ENCODE measurements at regions not wholly inside any gene's neighbourhood (a gene's known extent, or its start where the extent isn't known, plus 50 kb on each side); places are given as distances from the start of the nearest gene placed in this dataset.
"Not testable (repeated sequence)": the region's sequence is repeated elsewhere in the genome, so short reads cannot be mapped to it uniquely, and the experiment has no call there.

DNA sequence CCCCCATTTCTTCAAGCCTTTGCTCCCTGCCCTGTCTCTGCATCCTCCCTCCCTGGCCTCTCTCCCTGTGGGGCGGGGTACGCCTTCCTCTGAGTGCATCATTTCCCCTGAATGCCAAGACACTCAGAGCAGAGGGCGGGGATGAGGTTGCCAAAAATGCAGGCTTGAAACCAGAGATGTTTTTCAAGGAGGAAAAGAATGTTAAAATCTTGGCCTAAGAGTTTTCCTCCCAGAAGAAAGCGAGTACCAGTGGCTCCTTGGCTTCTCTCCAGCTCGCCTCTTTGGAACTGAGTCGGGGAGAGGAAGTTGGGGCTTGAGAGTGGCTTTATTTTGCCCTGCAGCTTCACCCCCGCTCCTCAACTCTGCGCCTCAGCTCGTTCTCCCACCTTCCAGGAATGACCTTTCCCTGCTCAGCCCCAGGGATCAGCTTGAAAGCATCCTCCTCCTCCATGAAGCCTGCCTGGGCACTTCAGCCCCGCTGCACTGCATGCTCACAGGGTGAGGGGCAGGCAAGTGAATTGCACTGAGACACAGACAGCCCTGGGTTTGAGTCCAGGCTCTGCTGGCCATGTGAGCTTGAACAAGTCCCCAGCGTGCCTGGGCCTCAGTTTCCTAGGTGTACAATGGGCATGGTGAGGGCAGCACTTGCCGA lies 57.5 kb upstream of the SORCS2 start:
- no peak for DNase-seq
- no peak overlapping the region for H3K27ac ChIP-seq (ENCODE audit: low read depth in 1 of 2, low read length in 2 of 2)
- no peak overlapping the region for H3K9ac ChIP-seq (ENCODE audit: insufficient read depth, low read length, poor library complexity, severe bottlenecking)
- peak overlapping the region in 1 of 7 donors; percentile 25 for H3K27ac Mint-ChIP-seq
- peak overlapping the region in 1 of 2 donors; percentile 18 for H3K4me3 Mint-ChIP-seq
- H3K27me3 ChIP-seq (ENCODE audit: control insufficient read depth in 2 of 2, insufficient read depth in 2 of 2, low read length in 2 of 2): no peaks in the 10 kb centered on the region
- H3K9me3 ChIP-seq (replicated peaks in 1 of 2; ENCODE audit: control insufficient read depth in 1 of 2, insufficient read depth in 1 of 2, low read length in 2 of 2): peaks cover 7 to 8% of the 10 kb centered on the region in 2 donors
- H3K79me2 ChIP-seq (ENCODE audit: insufficient read depth, low read length): no peaks in the 10 kb centered on the region
- WGBS (ENCODE audit: insufficient coverage): 63% methylated on average over 3 of the region's 12 CpGs
- H3K36me3 Mint-ChIP-seq: no peaks in the 10 kb centered on the region
- no peak overlapping the region for H3K4me2 ChIP-seq (replicated peaks; ENCODE audit: extremely low read depth, low read length, poor library complexity, severe bottlenecking)
- H4K20me1 ChIP-seq (ENCODE audit: insufficient read depth, low read length): no peaks in the 10 kb centered on the region
- H3K4me1 Mint-ChIP-seq: no peaks in the 10 kb centered on the region
- H3K4me1 ChIP-seq (ENCODE audit: control insufficient read depth in 1 of 2, insufficient read depth in 2 of 2, low read length in 2 of 2): no peaks in the 10 kb centered on the region
- H3K9me3 Mint-ChIP-seq: peaks cover 3 to 13% (median 7%) of the 10 kb centered on the region in 7 donors
- no peaks in the 10 kb centered on the region for H3K36me3 ChIP-seq (replicated peaks in 1 of 2; ENCODE audit: control insufficient read depth in 1 of 2, insufficient read depth in 2 of 2, low read length in 2 of 2)
- intact Hi-C loops (cut with micrococcal nuclease): no loop called here
- no peak overlapping the region for H3K4me3 ChIP-seq (replicated peaks in 1 of 3; ENCODE audit: low read depth in 2 of 3, low read length in 3 of 3)
- peaks cover 2 to 7% (median 6%) of the 10 kb centered on the region in 3 donors for H3K27me3 Mint-ChIP-seq (ENCODE audit: low read depth in 3 of 3)
- TF ChIP-seq, protein P1, sequence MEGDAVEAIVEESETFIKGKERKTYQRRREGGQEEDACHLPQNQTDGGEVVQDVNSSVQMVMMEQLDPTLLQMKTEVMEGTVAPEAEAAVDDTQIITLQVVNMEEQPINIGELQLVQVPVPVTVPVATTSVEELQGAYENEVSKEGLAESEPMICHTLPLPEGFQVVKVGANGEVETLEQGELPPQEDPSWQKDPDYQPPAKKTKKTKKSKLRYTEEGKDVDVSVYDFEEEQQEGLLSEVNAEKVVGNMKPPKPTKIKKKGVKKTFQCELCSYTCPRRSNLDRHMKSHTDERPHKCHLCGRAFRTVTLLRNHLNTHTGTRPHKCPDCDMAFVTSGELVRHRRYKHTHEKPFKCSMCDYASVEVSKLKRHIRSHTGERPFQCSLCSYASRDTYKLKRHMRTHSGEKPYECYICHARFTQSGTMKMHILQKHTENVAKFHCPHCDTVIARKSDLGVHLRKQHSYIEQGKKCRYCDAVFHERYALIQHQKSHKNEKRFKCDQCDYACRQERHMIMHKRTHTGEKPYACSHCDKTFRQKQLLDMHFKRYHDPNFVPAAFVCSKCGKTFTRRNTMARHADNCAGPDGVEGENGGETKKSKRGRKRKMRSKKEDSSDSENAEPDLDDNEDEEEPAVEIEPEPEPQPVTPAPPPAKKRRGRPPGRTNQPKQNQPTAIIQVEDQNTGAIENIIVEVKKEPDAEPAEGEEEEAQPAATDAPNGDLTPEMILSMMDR (IDR thresholded peaks at IDR 0.05): no peak
- H2AFZ ChIP-seq (ENCODE audit: insufficient read depth, low read depth, low read length, poor library complexity, severe bottlenecking): no peak overlapping the region

DNA sequence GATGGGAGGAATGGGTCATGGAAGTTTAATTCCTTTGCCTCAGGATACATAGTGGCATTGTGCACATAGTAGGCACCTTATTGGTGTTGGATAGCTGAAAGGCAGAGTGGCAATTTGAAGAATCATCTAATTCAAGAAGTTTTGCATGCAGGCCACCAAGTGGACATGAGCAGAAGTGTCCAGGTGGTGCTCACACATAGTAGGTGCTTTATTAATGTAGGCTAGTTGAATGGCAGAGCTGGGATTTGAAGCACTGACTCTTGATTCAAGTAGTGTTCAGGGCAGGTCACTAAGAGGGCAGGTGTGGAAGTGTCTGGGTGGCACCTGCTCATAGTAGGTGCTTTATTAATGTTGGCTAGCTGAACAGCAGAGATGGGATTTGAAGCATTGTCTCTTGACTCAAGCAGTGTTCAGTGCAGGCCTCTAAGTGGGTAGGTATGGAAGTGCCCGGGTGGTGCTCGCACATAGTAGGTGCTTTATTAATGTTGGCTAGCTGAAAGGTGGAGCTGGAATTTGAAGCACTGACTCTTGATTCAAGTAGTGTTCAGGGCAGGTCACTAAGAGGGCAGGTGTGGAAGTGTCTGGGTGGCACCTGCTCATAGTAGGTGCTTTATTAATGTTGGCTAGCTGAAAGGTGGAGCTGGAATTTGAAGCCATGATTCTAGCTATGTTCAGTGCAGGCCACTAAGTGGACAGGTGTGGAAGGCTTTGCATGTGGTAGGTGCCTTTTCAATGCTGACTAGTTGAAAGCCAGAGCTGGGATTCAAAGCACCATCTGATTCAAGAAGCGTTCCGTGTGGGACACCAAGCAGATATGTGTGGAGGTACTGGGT lies 58.3 kb upstream of the SORCS2 start:
- H3K4me1 Mint-ChIP-seq; H3K9me3 ChIP-seq (replicated peaks in 1 of 2; ENCODE audit: control insufficient read depth in 1 of 2, insufficient read depth in 1 of 2, low read length in 2 of 2); H3K4me1 ChIP-seq (ENCODE audit: control insufficient read depth in 1 of 2, insufficient read depth in 2 of 2, low read length in 2 of 2); DNase-seq; H4K20me1 ChIP-seq (ENCODE audit: insufficient read depth, low read length); H3K36me3 Mint-ChIP-seq; H3K27me3 Mint-ChIP-seq (ENCODE audit: low read depth in 3 of 3); H3K79me2 ChIP-seq (ENCODE audit: insufficient read depth, low read length); intact Hi-C loops (cut with micrococcal nuclease); H3K9ac ChIP-seq (ENCODE audit: insufficient read depth, low read length, poor library complexity, severe bottlenecking); H3K4me3 Mint-ChIP-seq; H3K36me3 ChIP-seq (replicated peaks in 1 of 2; ENCODE audit: control insufficient read depth in 1 of 2, insufficient read depth in 2 of 2, low read length in 2 of 2); H3K27ac Mint-ChIP-seq; H3K27ac ChIP-seq (ENCODE audit: low read depth in 1 of 2, low read length in 2 of 2); H3K4me2 ChIP-seq (replicated peaks; ENCODE audit: extremely low read depth, low read length, poor library complexity, severe bottlenecking); H2AFZ ChIP-seq (ENCODE audit: insufficient read depth, low read depth, low read length, poor library complexity, severe bottlenecking); H3K4me3 ChIP-seq (replicated peaks in 1 of 3; ENCODE audit: low read depth in 2 of 3, low read length in 3 of 3); H3K27me3 ChIP-seq (ENCODE audit: control insufficient read depth in 2 of 2, insufficient read depth in 2 of 2, low read length in 2 of 2): not testable (repeated sequence)
- H3K9me3 Mint-ChIP-seq: peaks cover 3 to 13% (median 7%) of the 10 kb centered on the region in 7 donors
- 93% methylated on average over 2 of the region's 4 CpGs for WGBS (ENCODE audit: insufficient coverage)
